A549 (cell line): ENCODE measurements at regions not wholly inside any gene's neighbourhood (a gene's known extent, or its start where the extent isn't known, plus 50 kb on each side); places are given as distances from the start of the nearest gene placed in this dataset.
"Not testable (repeated sequence)": the region's sequence is repeated elsewhere in the genome, so short reads cannot be mapped to it uniquely, and the experiment has no call there.

Source experiments
- ATAC-seq, 2 experiments: fragments of 200-7000 bp in 1 of 2; fragments of >200 bp in 1 of 2; cut with Nextera tagmentation in 1 of 2; cut with Tn5 transposase in 1 of 2; 3 replicates each; pipeline versions ENCODE4 v1.8.0 to v1.9.1; 2018 to 2020; ENCODE audit warnings: mild to moderate bottlenecking in 1 of 2, moderate library complexity in 1 of 2
- CTCF ChIA-PET: fragments of 300-600 bp; sonication (Branson Sonifier 250); formaldehyde crosslinking; extraction: SDS; loops from one replicate; lab custom pipeline; 2021; ENCODE audit warnings: antibody characterized with exemption, inconsistent platforms; lab: Yijun Ruan, JAX
- POLR2A ChIA-PET: fragments of 350-600 bp; formaldehyde crosslinking; extraction: SDS; loops from one replicate; lab custom pipeline; 2021; ENCODE audit warnings: antibody characterized with exemption, inconsistent platforms; lab: Yijun Ruan, JAX
- DNase-seq, 2 experiments: peaks; one replicate each; pipeline versions ENCODE4 v3.0.0 to v3.0.0-alpha.2; 2011 to 2016; ENCODE audit warnings: low read depth in 1 of 2, low spot score in 1 of 2
- FAIRE-seq: peaks from 2 replicates; lab custom pipeline; 2011; peaks lifted over from hg19 to GRCh38; lab: Jason Lieb, UNC
- H3K27ac ChIP-seq, 2 experiments: fragments of >200 bp; sonication (Bioruptor Twin); formaldehyde crosslinking; 3 replicates each; pipeline ENCODE4 v1.5.1; 2016 to 2017
- H3K4me1 ChIP-seq: fragments of >200 bp; sonication (Bioruptor Twin); formaldehyde crosslinking; 3 replicates; pipeline ENCODE4 v1.6.1; 2016
- H3K4me2 ChIP-seq: fragments of >200 bp; sonication (Bioruptor Twin); formaldehyde crosslinking; 3 replicates; pipeline ENCODE4 v1.6.1; 2016
- H3K4me3 ChIP-seq: fragments of >200 bp; sonication (Bioruptor Twin); formaldehyde crosslinking; 3 replicates; pipeline ENCODE4 v1.5.1; 2016
- H3K9me3 ChIP-seq: fragments of >200 bp; sonication (Bioruptor Twin); formaldehyde crosslinking; 3 replicates; pipeline ENCODE4 v1.6.1; 2016
- CBX2 ChIP-seq: fragments of 200-600 bp; sonication (generic); IDR thresholded peaks from 2 replicates; pipeline ENCODE4 v1.6.1; 2016; ENCODE audit warnings: low read depth, mild to moderate bottlenecking, borderline replicate concordance
- ESRRA ChIP-seq: fragments of 150-350 bp; IDR thresholded peaks from 2 replicates; pipeline ENCODE4 v1.6.1; 2014; ENCODE audit warnings: mild to moderate bottlenecking, low read length, borderline replicate concordance
- FOSL2 ChIP-seq, 2 experiments: fragments of 450-650 bp in 1 of 2; fragments of >200 bp in 1 of 2; sonication (Bioruptor Twin) in 1 of 2; formaldehyde crosslinking; IDR thresholded peaks; 2 replicates each; pipeline versions ENCODE4 v1.5.0 to v1.6.1; 2016 to 2020; ENCODE audit warnings: mild to moderate bottlenecking in 1 of 2, moderate library complexity in 1 of 2
- HOXB5 ChIP-seq: fragments of 250-450 bp; sonication (Bioruptor Pico); IDR thresholded peaks from 2 replicates; pipeline ENCODE4 v1.5.0; 2020; ENCODE audit warnings: mild to moderate bottlenecking, moderate library complexity
- KDM5A ChIP-seq: fragments of 200-600 bp; sonication (generic); IDR thresholded peaks from 2 replicates; pipeline ENCODE4 v1.6.1; 2016; ENCODE audit warnings: antibody characterized with exemption, mild to moderate bottlenecking
- MAFK ChIP-seq: fragments of 450-650 bp; IDR thresholded peaks from 2 replicates; pipeline ENCODE4 v1.6.1; 2014; ENCODE audit not compliant: partially characterized antibody
- MYC ChIP-seq: IDR thresholded peaks from 2 replicates; pipeline ENCODE4 v1.6.1; 2012; ENCODE audit warnings: mild to moderate bottlenecking, inconsistent platforms, low read length, improper control_type of control experiment, borderline replicate concordance
- RAD21 ChIP-seq, 2 experiments: fragments of >200 bp in 1 of 2; sonication (Bioruptor Twin) in 1 of 2; formaldehyde crosslinking in 1 of 2; IDR thresholded peaks in 1 of 2; conservative IDR thresholded peaks in 1 of 2; 2 replicates in 1 of 2; 3 replicates in 1 of 2; pipeline ENCODE4 v1.6.1; 2012 to 2018; ENCODE audit warnings: inconsistent platforms in 1 of 2
- RARB ChIP-seq: fragments of 250-450 bp; sonication (Bioruptor Pico); IDR thresholded peaks from 2 replicates; pipeline ENCODE4 v1.8.0; 2021; ENCODE audit warnings: mild to moderate bottlenecking, moderate library complexity
- SREBF2 ChIP-seq: fragments of 450-650 bp; IDR thresholded peaks from 2 replicates; pipeline ENCODE4 v1.6.1; 2014; ENCODE audit warnings: mild to moderate bottlenecking, moderate library complexity
- TFCP2L1 ChIP-seq: fragments of 250-450 bp; sonication (Bioruptor Pico); IDR thresholded peaks from 2 replicates; pipeline ENCODE4 v1.5.0; 2021; ENCODE audit warnings: mild to moderate bottlenecking
- TP53 ChIP-seq: fragments of 250-450 bp; sonication (Bioruptor Pico); IDR thresholded peaks from 2 replicates; pipeline ENCODE4 v1.5.0; 2021; ENCODE audit warnings: mild to moderate bottlenecking, moderate library complexity
- WGBS: methylation state at CpG from one replicate; pipeline ENCODE4 v1.1.6; 2017; ENCODE audit errors: missing lambda C conversion rate; 5-methylcytosine and 5-hydroxymethylcytosine counted together

DNA sequence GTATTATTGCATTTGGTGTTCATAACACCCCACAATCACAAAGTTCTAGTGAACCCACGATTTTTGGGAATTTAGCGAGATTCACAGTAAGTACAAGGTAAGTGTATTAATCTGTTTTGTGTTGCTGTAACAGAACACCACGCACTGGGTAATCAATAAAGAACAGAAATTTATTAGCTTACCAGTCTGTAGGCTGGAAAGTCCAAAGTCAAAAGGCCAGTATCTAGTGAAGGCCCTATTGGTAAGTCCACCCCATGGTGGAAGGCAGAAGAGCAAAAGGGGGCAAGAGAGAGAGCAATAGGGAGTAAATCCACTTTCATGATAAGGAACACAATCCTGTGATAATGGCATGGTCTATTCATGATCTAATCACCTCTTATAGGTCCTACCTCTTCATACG, 190.3 kb upstream of the KCNMB2 start:
- ChIA-PET POLR2A (no interaction called here), CTCF (no interaction called here)
- TF ChIP-seq RAD21 (conservative IDR thresholded peaks at IDR 0.05 in 1 of 2, IDR thresholded peaks at IDR 0.05 in 1 of 2) (no peak), SREBF2 (no peak), HOXB5 (CRISPR knock-in tag) (no peak), TFCP2L1 (CRISPR knock-in tag) (no peak), TP53 (no peak), MYC (no peak), CBX2 (no peak)

DNA sequence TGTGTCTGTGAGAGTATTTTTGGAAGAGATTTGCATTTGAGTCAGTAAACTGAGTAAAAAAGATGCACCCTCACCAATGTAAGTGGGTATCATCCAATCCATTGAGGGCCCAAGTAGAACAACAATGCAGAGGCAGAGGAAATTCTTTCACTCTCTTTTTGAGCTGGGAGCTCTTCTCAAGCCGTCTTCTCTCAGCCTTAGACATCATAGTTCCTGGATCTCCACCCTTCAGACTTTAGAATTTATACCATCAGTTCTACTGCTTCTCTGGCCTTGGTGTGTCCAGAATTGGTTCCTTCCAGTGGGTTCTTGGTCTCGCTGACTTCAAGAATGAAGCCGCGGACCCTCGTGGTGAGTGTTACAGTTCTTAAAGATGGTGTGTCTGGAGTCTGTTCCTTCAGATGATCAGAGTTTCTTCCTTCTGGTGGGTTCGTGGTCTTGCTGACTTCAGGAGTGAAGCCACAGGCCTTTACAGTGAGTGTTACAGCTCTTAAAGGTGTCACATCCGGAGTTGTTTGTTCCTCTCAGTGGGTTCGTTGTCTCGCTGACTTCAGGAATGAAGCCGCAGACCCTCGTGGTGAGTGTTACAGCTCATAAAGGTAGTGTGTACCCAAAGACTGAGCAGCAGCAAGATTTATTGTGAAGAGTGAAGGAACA, 187.5 kb upstream of the KCNMB2 start:
- POLR2A ChIA-PET, H3K4me2 ChIP-seq, H3K4me3 ChIP-seq, DNase-seq, H3K27ac ChIP-seq, H3K9me3 ChIP-seq, ATAC-seq, FAIRE-seq: not testable (repeated sequence)
- 95% methylated on average over 11 of the region's 11 CpGs for WGBS
- CTCF ChIA-PET: interaction anchor here (1.0 kb wide), 1 partner anchor 36 kb away, joined by 3 read pairs; no protein-coding TSS in a partner anchor
- peaks cover 35% of the 10 kb centered on the region; the same call in 2 of the 3 replicates for H3K4me1 ChIP-seq

More for the DNA sequence above, 190.3 kb upstream of the KCNMB2 start:
- Histone ChIP-seq H3K4me2 (no peak overlapping the region), H3K27ac (no peak overlapping the region), H3K9me3 (peaks cover 6% of the 10 kb centered on the region; the same call in 1 of the 3 replicates), H3K4me1 (peaks cover 9% of the 10 kb centered on the region; the same call in 2 of the 3 replicates), H3K4me3 (no peak overlapping the region)
- DNase-seq (no peak), FAIRE-seq (no peak), ATAC-seq (no peak)
- WGBS: 74% methylated on average over 4 of the region's 4 CpGs

DNA sequence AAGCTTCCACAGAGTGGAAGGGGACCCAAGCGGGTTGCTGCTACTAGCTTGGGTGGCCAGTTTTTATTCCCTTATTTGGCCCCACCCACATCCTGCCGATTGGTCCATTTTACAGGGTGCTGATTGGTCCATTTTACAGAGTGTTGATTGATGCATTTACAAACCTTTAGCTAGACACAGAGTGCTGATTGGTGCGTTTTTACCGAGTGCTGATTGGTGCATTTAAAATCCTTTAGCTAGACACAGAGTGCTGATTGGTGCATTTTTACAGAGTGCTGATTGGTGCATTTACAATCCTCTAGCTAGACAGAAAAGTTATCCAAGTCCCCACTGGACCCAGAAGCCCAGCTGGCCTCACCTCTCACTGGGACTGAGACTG, 187.0 kb upstream of the KCNMB2 start:
- FAIRE-seq: not testable (repeated sequence)

DNA sequence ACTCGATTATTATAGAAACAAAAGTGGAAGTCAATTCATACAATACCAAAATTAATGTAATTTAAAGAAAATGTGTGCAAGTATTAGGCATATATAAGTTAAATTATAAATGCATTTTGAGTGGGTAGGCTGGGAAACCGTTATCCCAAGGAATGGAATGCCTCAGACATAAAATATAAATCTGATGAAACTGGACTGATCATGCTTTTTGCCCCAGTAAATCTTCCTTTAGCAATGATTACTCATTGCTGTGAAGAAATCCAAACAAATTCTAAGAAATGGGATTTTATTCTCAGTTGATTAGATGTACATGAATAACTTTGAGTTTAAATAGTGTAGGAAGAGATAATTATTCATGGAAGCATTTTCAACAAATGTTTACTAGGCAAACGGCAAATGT, 185.5 kb upstream of the KCNMB2 start:
- H3K4me3 ChIP-seq: no peak overlapping the region
- DNase-seq (no peak), FAIRE-seq (no peak), ATAC-seq (no peak)
- peaks cover 6% of the 10 kb centered on the region; the same call in 1 of the 3 replicates for H3K9me3 ChIP-seq
- POLR2A ChIA-PET: no interaction called here
- TF ChIP-seq KDM5A: no peak
- no peak for TF ChIP-seq MYC
- TF ChIP-seq ESRRA: no peak
- TF ChIP-seq, all 56 proteins: peak for 0
- peak overlapping the region; percentile 63 to 81 for H3K27ac ChIP-seq
- peaks cover 36% of the 10 kb centered on the region; the same call in 2 of the 3 replicates for H3K4me1 ChIP-seq
- H3K4me2 ChIP-seq: peak overlapping the region; percentile 79
- 17% methylated on average over 3 of the region's 3 CpGs for WGBS
- CTCF ChIA-PET: no interaction called here

More for the DNA sequence above, 187.0 kb upstream of the KCNMB2 start:
- H3K27ac ChIP-seq, H3K9me3 ChIP-seq, ATAC-seq, POLR2A ChIA-PET, DNase-seq, H3K4me3 ChIP-seq, H3K4me2 ChIP-seq: not testable (repeated sequence)
- peak; percentile 61 for TF ChIP-seq MAFK
- 89% methylated on average over 4 of the region's 4 CpGs for WGBS
- peaks cover 36% of the 10 kb centered on the region; the same call in 2 of the 3 replicates for H3K4me1 ChIP-seq
- CTCF ChIA-PET: interaction anchor here (1.0 kb wide), 1 partner anchor 36 kb away, joined by 3 read pairs; no protein-coding TSS in a partner anchor

DNA sequence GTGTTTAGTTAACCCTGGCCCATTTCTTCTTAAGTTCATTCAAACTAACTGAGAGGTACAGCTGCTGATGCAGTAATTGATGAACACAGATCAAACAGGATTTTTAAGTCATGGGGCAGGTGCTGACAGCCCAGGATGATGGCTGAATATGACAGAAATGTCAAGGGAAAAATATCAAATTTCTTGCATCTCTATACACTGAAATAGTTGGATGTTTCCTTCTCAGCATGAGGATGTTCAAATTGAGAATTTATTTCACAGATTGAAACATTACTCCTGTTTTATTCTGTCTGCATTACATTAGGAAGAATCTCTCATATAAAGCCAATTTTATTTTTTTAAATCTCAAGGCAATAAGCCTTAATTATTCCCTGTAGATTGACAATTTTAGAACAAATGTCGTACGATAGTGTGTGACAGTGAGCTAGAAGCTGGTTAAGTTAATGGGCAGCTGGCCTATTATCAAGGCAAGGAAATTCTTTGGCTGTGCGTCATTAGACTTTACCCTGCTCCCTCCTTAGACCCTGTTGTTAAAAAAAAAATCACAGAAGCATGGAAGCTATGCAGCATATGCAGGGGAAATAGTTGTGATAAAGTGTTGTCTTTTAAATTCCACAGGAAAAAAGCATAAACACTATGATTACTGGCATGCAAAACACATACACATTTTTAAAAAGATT, 183.8 kb upstream of the KCNMB2 start:
- DNase-seq (peak; percentile 7 to 42), FAIRE-seq (no peak)
- POLR2A ChIA-PET: no interaction called here

More for the DNA sequence above, 183.8 kb upstream of the KCNMB2 start:
- CTCF ChIA-PET: no interaction called here
- Histone ChIP-seq H3K9me3 (peaks cover 6% of the 10 kb centered on the region; the same call in 1 of the 3 replicates), H3K4me2 (peak overlapping the region; percentile 79), H3K27ac (peak overlapping the region; percentile 63 to 67), H3K4me1 (peaks cover 36% of the 10 kb centered on the region; the same call in 2 of the 3 replicates), H3K4me3 (no peak overlapping the region)
- WGBS: 9% methylated on average over 3 of the region's 3 CpGs
- ATAC-seq: peak; percentile 64 to 90; a peak in 4 of 6 replicates
- no peak for TF ChIP-seq FOSL2 (IDR thresholded peaks at IDR 0.05)
- TF ChIP-seq FOSL2 (CRISPR knock-in tag; IDR thresholded peaks at IDR 0.05): peak; percentile 59
- no peak for TF ChIP-seq RARB (CRISPR knock-in tag)
- TF ChIP-seq, all 56 proteins: peak for 1
